ENCODE measurements at regions not wholly inside any gene's neighbourhood (a gene's known extent, or its start where the extent isn't known, plus 50 kb on each side); places are given as distances from the start of the nearest gene placed in this dataset.
A peak's percentile ranks its signal among the peaks of the same experiment; 100 is the strongest.

DNA sequence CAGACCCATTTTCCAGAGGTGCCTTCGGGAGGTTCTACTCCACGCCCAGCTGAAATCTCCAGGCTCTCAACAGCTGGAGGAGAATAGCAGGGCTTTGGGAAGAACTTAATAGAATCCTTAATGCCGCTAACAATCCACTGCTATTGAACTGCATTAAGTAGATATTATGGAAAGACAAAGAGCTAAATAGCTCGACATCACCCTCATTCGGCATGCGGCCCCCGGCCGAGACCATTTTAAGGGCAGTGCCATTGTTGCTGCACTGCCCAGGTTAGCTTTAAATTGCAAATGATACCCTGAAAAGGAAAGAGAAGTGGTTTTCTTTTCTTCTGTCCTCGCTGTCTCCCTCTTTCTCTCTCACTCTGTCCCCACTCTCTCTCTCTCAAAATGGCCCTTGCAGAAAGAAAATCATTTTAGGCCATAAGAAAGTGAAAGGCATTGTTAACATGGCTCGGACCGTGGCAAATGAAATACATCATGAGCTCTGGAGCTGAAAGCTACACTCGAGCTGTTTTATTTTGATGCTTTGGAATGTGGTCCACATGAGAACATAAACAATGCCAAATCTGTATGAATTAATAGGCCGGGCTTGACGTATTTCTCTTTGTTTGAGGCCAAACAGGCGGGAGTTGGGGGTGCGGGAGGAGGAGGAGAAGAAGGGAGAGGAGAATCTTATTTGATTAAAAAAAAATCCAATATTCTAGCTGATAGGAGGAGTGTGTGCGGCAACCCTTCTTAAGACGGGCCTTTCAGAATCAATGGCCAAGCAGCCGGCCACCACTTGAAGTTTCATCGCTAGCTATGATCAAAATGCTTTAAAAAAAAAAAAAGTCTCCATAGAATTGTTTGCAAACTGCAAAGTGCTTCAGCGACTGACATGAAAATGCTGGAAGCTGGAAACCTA lies 298.8 kb upstream of the IRX3 start:
- Histone ChIP-seq H2AK5ac (ENCODE audit: low read length) (no peak overlapping the region), H2BK12ac (ENCODE audit: low read length) (no peak overlapping the region), H3K18ac (ENCODE audit: low read length) (no peak overlapping the region), H3K36me3 (ENCODE audit: control insufficient read depth in 1 of 2, insufficient read depth in 2 of 2, low read length in 2 of 2) (no peaks in the 10 kb centered on the region), H3K79me1 (ENCODE audit: low read length) (no peaks in the 10 kb centered on the region), H3K4ac (ENCODE audit: low read depth, low read length) (no peak overlapping the region), H4K8ac (ENCODE audit: low read depth, low read length) (no peak overlapping the region), H2BK5ac (ENCODE audit: low read depth, low read length, poor library complexity) (no peak overlapping the region), H3K4me3 (ENCODE audit: low read depth, low read length) (no peak overlapping the region), H3K9ac (ENCODE audit: low read length) (no peak overlapping the region), H3K4me2 (ENCODE audit: low read length) (no peak overlapping the region), H4K91ac (ENCODE audit: low read depth, low read length) (no peak overlapping the region), H3K9me3 (ENCODE audit: insufficient read depth, low read depth, low read length) (no peaks in the 10 kb centered on the region), H3K4me1 (ENCODE audit: control insufficient read depth in 1 of 2, insufficient read depth in 2 of 2, low read length in 2 of 2) (no peaks in the 10 kb centered on the region), H2BK120ac (ENCODE audit: insufficient read depth, low read length, poor library complexity) (no peak overlapping the region), H2AFZ (ENCODE audit: insufficient read depth, low read length, poor library complexity) (no peak overlapping the region), H4K12ac (ENCODE audit: low read depth, low read length) (no peak overlapping the region), H3K27me3 (ENCODE audit: insufficient read depth, low read length) (no peaks in the 10 kb centered on the region), H3K79me2 (ENCODE audit: control insufficient read depth, insufficient read depth, low read length, poor library complexity) (no peaks in the 10 kb centered on the region), H3K27ac (ENCODE audit: low read depth, low read length) (no peak overlapping the region), H3K23ac (ENCODE audit: low read length) (no peak overlapping the region), H3K14ac (ENCODE audit: low read length) (no peak overlapping the region)
- DNase-seq = no peak
- WGBS (ENCODE audit: extremely low coverage, insufficient coverage, insufficient read length) = no CpG with 5 or more reads among the region's 21 CpGs

DNA sequence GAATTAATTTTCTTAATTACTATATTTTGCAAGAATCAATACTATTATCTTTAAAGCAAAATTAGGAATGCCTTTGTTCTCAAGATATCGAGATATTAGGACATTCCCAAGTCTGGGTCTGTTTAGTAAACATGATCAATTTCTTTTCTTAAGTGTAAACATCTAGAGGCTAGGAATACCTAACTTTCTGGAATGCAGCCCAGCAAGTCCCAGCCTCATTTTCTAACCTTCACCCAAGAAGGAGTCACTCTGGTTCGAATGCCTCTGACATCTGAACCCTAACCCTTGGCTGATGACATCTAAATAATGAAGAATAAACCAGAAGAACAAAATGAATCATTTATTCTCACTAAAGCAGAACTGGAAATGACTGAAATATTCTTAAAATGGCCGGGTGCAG lies 297.5 kb upstream of the IRX3 start:
- no CpG with 5 or more reads among the region's 3 CpGs for WGBS (ENCODE audit: extremely low coverage, insufficient coverage, insufficient read length)
- Histone ChIP-seq H3K36me3 (ENCODE audit: control insufficient read depth in 1 of 2, insufficient read depth in 2 of 2, low read length in 2 of 2) (no peaks in the 10 kb centered on the region), H3K4me3 (ENCODE audit: low read depth, low read length) (no peak overlapping the region), H3K79me1 (ENCODE audit: low read length) (no peaks in the 10 kb centered on the region), H3K9me3 (ENCODE audit: insufficient read depth, low read depth, low read length) (no peaks in the 10 kb centered on the region), H3K4me1 (ENCODE audit: control insufficient read depth in 1 of 2, insufficient read depth in 2 of 2, low read length in 2 of 2) (no peaks in the 10 kb centered on the region), H3K9ac (ENCODE audit: low read length) (no peak overlapping the region), H2BK5ac (ENCODE audit: low read depth, low read length, poor library complexity) (no peak overlapping the region), H3K23ac (ENCODE audit: low read length) (no peak overlapping the region), H3K79me2 (ENCODE audit: control insufficient read depth, insufficient read depth, low read length, poor library complexity) (no peaks in the 10 kb centered on the region), H4K91ac (ENCODE audit: low read depth, low read length) (no peak overlapping the region), H3K18ac (ENCODE audit: low read length) (no peak overlapping the region), H3K4me2 (ENCODE audit: low read length) (no peak overlapping the region), H3K14ac (ENCODE audit: low read length) (no peak overlapping the region), H3K27ac (ENCODE audit: low read depth, low read length) (no peak overlapping the region), H4K12ac (ENCODE audit: low read depth, low read length) (no peak overlapping the region), H3K4ac (ENCODE audit: low read depth, low read length) (no peak overlapping the region), H2BK12ac (ENCODE audit: low read length) (no peak overlapping the region), H4K8ac (ENCODE audit: low read depth, low read length) (no peak overlapping the region), H2AK5ac (ENCODE audit: low read length) (no peak overlapping the region), H2AFZ (ENCODE audit: insufficient read depth, low read length, poor library complexity) (no peak overlapping the region), H2BK120ac (ENCODE audit: insufficient read depth, low read length, poor library complexity) (no peak overlapping the region), H3K27me3 (ENCODE audit: insufficient read depth, low read length) (no peaks in the 10 kb centered on the region)
- peak; percentile 49 to 69 for DNase-seq

DNA sequence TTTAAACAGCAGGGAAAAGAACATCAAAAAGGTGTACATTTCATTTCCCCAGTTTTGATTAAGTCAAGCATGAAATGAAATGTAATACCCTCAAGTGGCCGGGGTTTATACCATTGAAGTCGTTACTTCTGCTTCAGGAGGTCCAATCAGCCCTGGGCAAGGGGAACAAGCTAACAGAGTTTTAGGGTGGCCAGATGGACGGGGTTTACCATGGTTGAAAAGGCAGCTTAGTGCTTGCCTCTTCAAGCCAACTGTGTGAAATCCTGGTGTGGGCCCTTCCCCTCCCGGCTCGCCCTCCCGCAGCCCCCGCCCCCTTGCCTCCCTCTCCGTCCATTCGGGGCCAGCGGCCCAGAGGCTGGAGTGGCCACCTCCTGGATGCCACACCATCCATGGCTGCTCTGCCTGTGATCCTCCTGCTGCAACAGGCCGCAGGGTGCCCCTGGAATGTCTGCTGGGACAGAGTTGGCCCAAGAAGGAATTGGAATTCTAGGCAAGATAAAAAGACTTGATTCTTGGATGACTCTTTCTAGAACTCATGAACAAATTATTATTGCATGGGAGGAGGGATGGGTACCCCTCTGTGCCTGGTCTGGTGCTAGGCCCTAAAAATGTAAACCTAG lies 296.2 kb upstream of the IRX3 start:
- Histone ChIP-seq H3K9ac (ENCODE audit: low read length) (no peak overlapping the region), H3K4me1 (ENCODE audit: control insufficient read depth in 1 of 2, insufficient read depth in 2 of 2, low read length in 2 of 2) (no peaks in the 10 kb centered on the region), H2BK12ac (ENCODE audit: low read length) (no peak overlapping the region), H3K36me3 (ENCODE audit: control insufficient read depth in 1 of 2, insufficient read depth in 2 of 2, low read length in 2 of 2) (no peaks in the 10 kb centered on the region), H3K18ac (ENCODE audit: low read length) (no peak overlapping the region), H2BK120ac (ENCODE audit: insufficient read depth, low read length, poor library complexity) (no peak overlapping the region), H2AK5ac (ENCODE audit: low read length) (no peak overlapping the region), H3K27me3 (ENCODE audit: insufficient read depth, low read length) (no peaks in the 10 kb centered on the region), H3K14ac (ENCODE audit: low read length) (no peak overlapping the region), H3K79me2 (ENCODE audit: control insufficient read depth, insufficient read depth, low read length, poor library complexity) (no peaks in the 10 kb centered on the region), H3K23ac (ENCODE audit: low read length) (no peak overlapping the region), H4K12ac (ENCODE audit: low read depth, low read length) (no peak overlapping the region), H4K91ac (ENCODE audit: low read depth, low read length) (no peak overlapping the region), H3K4me2 (ENCODE audit: low read length) (no peak overlapping the region), H2BK5ac (ENCODE audit: low read depth, low read length, poor library complexity) (no peak overlapping the region), H3K27ac (ENCODE audit: low read depth, low read length) (no peak overlapping the region), H3K9me3 (ENCODE audit: insufficient read depth, low read depth, low read length) (no peaks in the 10 kb centered on the region), H4K8ac (ENCODE audit: low read depth, low read length) (no peak overlapping the region), H2AFZ (ENCODE audit: insufficient read depth, low read length, poor library complexity) (no peak overlapping the region), H3K79me1 (ENCODE audit: low read length) (no peaks in the 10 kb centered on the region), H3K4me3 (ENCODE audit: low read depth, low read length) (no peak overlapping the region), H3K4ac (ENCODE audit: low read depth, low read length) (no peak overlapping the region)
- no CpG with 5 or more reads among the region's 11 CpGs for WGBS (ENCODE audit: extremely low coverage, insufficient coverage, insufficient read length)
- no peak for DNase-seq

DNA sequence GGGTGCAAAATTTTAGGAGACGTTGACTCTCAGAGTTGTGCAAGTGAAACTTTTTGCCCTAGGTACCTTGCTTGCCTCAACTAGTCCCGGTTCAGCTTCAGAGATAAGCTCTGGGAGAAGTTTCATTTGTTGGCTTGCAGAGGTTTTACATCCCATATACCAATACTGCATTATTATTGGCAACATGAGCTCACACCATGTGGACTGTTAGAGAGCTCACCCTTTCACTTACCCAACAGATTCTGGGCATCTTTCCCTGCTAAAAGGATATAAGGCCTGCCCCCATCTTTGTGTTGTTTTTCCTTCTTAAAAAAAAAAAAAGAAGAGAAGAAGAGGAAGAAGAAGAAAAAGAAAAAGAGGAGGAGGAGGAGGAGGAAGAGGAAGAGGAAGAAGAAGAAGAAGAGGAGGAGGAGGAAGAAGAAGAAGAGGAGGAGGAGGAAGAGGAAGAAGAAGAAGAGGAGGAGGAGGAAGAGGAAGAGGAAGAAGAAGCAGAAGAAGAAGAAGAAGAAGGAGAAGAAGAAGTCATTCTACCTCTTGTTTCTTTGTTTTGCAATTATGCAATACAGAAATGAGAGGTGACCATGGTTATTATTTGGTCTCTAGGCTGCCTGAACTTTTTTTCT lies 292.6 kb upstream of the IRX3 start:
- Histone ChIP-seq H3K23ac (ENCODE audit: low read length) (no peak overlapping the region), H2AFZ (ENCODE audit: insufficient read depth, low read length, poor library complexity) (no peak overlapping the region), H2AK5ac (ENCODE audit: low read length) (no peak overlapping the region), H4K8ac (ENCODE audit: low read depth, low read length) (no peak overlapping the region), H3K79me1 (ENCODE audit: low read length) (no peaks in the 10 kb centered on the region), H3K18ac (ENCODE audit: low read length) (no peak overlapping the region), H3K4ac (ENCODE audit: low read depth, low read length) (no peak overlapping the region), H2BK5ac (ENCODE audit: low read depth, low read length, poor library complexity) (no peak overlapping the region), H4K12ac (ENCODE audit: low read depth, low read length) (no peak overlapping the region), H4K91ac (ENCODE audit: low read depth, low read length) (no peak overlapping the region), H3K36me3 (ENCODE audit: control insufficient read depth in 1 of 2, insufficient read depth in 2 of 2, low read length in 2 of 2) (no peaks in the 10 kb centered on the region), H3K4me3 (ENCODE audit: low read depth, low read length) (no peak overlapping the region), H3K9ac (ENCODE audit: low read length) (no peak overlapping the region), H2BK120ac (ENCODE audit: insufficient read depth, low read length, poor library complexity) (no peak overlapping the region), H2BK12ac (ENCODE audit: low read length) (no peak overlapping the region), H3K9me3 (ENCODE audit: insufficient read depth, low read depth, low read length) (no peaks in the 10 kb centered on the region), H3K79me2 (ENCODE audit: control insufficient read depth, insufficient read depth, low read length, poor library complexity) (no peaks in the 10 kb centered on the region), H3K14ac (ENCODE audit: low read length) (no peak overlapping the region), H3K27ac (ENCODE audit: low read depth, low read length) (no peak overlapping the region), H3K4me1 (ENCODE audit: control insufficient read depth in 1 of 2, insufficient read depth in 2 of 2, low read length in 2 of 2) (no peaks in the 10 kb centered on the region), H3K27me3 (ENCODE audit: insufficient read depth, low read length) (no peaks in the 10 kb centered on the region), H3K4me2 (ENCODE audit: low read length) (no peak overlapping the region)
- no CpG with 5 or more reads among the region's 2 CpGs for WGBS (ENCODE audit: extremely low coverage, insufficient coverage, insufficient read length)
- DNase-seq = no peak

All from trophoblast cell (in vitro differentiated cells and primary cell).